PFSK-1 (cell line): ENCODE measurements at regions not wholly inside any gene's neighbourhood (a gene's known extent, or its start where the extent isn't known, plus 50 kb on each side); places are given as distances from the start of the nearest gene placed in this dataset.

ENCODE experiments used
- FOXP2 ChIP-seq: optimal IDR thresholded peaks from 2 replicates; pipeline ENCODE3; 2011; ENCODE audit warnings: borderline replicate concordance, control low read depth, inconsistent platforms; ENCODE audit not compliant: insufficient read depth; ENCODE audit errors: extremely low read length, extremely low read depth
- POLR2AphosphoS5 ChIP-seq: IDR thresholded peaks from 2 replicates; pipeline ENCODE4 v1.6.1; 2012; ENCODE audit warnings: low read depth, mild to moderate bottlenecking, control low read depth, low read length, moderate library complexity
- TAF1 ChIP-seq: IDR thresholded peaks from 2 replicates; pipeline ENCODE4 v1.6.1; 2012; ENCODE audit warnings: low read length, control low read depth, borderline replicate concordance; ENCODE audit not compliant: insufficient read depth
- TF ChIP-seq, protein P1 (sequence below), 2 experiments: IDR thresholded peaks; 2 replicates each; pipeline versions ENCODE4 v1.6.1 to v1.8.0; 2011 to 2012; ENCODE audit warnings: low read depth in 2 of 2, low read length in 2 of 2, control low read depth in 1 of 2, inconsistent platforms in 1 of 2, mild to moderate bottlenecking in 1 of 2, moderate library complexity in 1 of 2; ENCODE audit not compliant: insufficient read depth in 1 of 2

DNA sequence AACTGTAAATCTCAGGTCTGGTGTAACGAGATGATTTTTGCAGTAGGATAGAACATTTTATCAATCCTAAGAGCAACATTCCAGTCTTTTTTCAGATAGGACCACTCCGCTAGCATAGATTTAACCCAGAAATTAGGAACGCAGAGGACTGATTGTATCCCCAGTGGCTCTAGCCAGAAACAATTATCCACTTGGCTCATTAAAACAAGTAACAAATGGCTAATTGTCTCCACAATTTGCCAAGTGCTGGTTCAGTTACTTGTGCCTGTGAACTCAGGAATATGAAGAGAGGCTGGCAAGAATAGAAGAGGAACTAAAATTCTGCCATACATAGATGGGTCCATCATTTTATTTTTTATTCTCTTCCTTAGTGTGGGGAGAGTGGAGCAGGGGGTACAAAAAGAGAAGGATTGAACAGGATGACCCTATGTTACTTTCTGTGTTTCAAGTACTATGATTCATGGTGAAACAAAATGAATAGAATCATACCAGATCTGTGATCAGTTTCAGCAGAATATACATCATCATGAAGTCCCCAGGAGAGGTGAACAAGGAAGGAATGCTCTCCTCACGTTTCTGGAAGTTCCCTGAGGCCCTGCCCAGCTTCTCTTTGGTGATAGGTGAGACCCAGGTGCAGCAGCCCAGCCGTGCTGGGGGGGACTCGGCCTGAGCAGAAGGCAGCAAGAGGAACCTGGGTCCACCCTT lies 121.6 kb downstream of the ARL4C start:
- TF ChIP-seq POLR2AphosphoS5, result no peak
- no peak for TF ChIP-seq TAF1
- no peak for TF ChIP-seq FOXP2
- TF ChIP-seq, protein P1, sequence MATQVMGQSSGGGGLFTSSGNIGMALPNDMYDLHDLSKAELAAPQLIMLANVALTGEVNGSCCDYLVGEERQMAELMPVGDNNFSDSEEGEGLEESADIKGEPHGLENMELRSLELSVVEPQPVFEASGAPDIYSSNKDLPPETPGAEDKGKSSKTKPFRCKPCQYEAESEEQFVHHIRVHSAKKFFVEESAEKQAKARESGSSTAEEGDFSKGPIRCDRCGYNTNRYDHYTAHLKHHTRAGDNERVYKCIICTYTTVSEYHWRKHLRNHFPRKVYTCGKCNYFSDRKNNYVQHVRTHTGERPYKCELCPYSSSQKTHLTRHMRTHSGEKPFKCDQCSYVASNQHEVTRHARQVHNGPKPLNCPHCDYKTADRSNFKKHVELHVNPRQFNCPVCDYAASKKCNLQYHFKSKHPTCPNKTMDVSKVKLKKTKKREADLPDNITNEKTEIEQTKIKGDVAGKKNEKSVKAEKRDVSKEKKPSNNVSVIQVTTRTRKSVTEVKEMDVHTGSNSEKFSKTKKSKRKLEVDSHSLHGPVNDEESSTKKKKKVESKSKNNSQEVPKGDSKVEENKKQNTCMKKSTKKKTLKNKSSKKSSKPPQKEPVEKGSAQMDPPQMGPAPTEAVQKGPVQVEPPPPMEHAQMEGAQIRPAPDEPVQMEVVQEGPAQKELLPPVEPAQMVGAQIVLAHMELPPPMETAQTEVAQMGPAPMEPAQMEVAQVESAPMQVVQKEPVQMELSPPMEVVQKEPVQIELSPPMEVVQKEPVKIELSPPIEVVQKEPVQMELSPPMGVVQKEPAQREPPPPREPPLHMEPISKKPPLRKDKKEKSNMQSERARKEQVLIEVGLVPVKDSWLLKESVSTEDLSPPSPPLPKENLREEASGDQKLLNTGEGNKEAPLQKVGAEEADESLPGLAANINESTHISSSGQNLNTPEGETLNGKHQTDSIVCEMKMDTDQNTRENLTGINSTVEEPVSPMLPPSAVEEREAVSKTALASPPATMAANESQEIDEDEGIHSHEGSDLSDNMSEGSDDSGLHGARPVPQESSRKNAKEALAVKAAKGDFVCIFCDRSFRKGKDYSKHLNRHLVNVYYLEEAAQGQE (IDR thresholded peaks at IDR 0.05; ENCODE audit: insufficient read depth in 1 of 2, low read depth in 2 of 2, low read length in 2 of 2), result no peak
